HL-60 (cell line): ENCODE measurements at regions not wholly inside any gene's neighbourhood (a gene's known extent, or its start where the extent isn't known, plus 50 kb on each side); places are given as distances from the start of the nearest gene placed in this dataset.

Experiments used
- GABPA ChIP-seq: IDR thresholded peaks from 2 replicates; pipeline ENCODE4 v1.6.1; 2012; ENCODE audit warnings: low read depth
- POLR2AphosphoS5 ChIP-seq: IDR thresholded peaks from 2 replicates; pipeline ENCODE4 v1.6.1; 2012; ENCODE audit warnings: low read depth

GRCh38 chr15:77807611-77808010, 174.9 kb upstream of the LINGO1 start:
- TF ChIP-seq POLR2AphosphoS5 (no peak), GABPA (no peak)
